Osteoblast (primary cell): ENCODE measurements at regions not wholly inside any gene's neighbourhood (a gene's known extent, or its start where the extent isn't known, plus 50 kb on each side); places are given as distances from the start of the nearest gene placed in this dataset.

Experiments
- DNase-seq: peaks from one replicate; pipeline ENCODE4 v3.0.0; 2011; ENCODE audit warnings: low spot score, mixed read lengths; ENCODE audit not compliant: insufficient read length; ENCODE audit errors: missing footprints
- H2AFZ ChIP-seq: 2 replicates; pipeline ENCODE4 v1.6.0; 2011; ENCODE audit warnings: mild to moderate bottlenecking, low read length
- H3K27ac ChIP-seq: 2 replicates; pipeline ENCODE4 v1.5.1; 2011; ENCODE audit warnings: mild to moderate bottlenecking, low read depth, low read length, moderate library complexity
- H3K27me3 ChIP-seq: 2 replicates; pipeline ENCODE4 v1.6.0; 2012; ENCODE audit warnings: mild to moderate bottlenecking, control low read depth, inconsistent platforms, low read length, moderate library complexity; ENCODE audit not compliant: insufficient read depth
- H3K36me3 ChIP-seq: 2 replicates; pipeline ENCODE4 v1.5.1; 2011; ENCODE audit warnings: mild to moderate bottlenecking, low read length, control low read depth, moderate library complexity; ENCODE audit not compliant: insufficient read depth
- H3K4me1 ChIP-seq: 2 replicates; pipeline ENCODE4 v1.5.1; 2011; ENCODE audit warnings: mild to moderate bottlenecking, low read length, control low read depth, moderate library complexity; ENCODE audit not compliant: insufficient read depth
- H3K4me2 ChIP-seq: 2 replicates; pipeline ENCODE4 v1.6.0; 2011; ENCODE audit warnings: mild to moderate bottlenecking, low read length; ENCODE audit not compliant: insufficient read depth
- H3K4me3 ChIP-seq: fragments of 200-600 bp; sonication (generic); 3 replicates; pipeline ENCODE4 v1.5.1; 2012; ENCODE audit warnings: mild to moderate bottlenecking, low read length, inconsistent platforms; ENCODE audit not compliant: insufficient read depth
- H3K79me2 ChIP-seq: 2 replicates; pipeline ENCODE4 v1.6.0; 2012; ENCODE audit warnings: mild to moderate bottlenecking, low read length, control low read depth, inconsistent platforms; ENCODE audit not compliant: insufficient read depth
- H3K9me3 ChIP-seq: 2 replicates; pipeline ENCODE4 v1.5.1; 2011; ENCODE audit warnings: low read depth, low read length, control low read depth
- H4K20me1 ChIP-seq: 2 replicates; pipeline ENCODE4 v1.6.0; 2012; ENCODE audit warnings: mild to moderate bottlenecking, low read length, control low read depth; ENCODE audit not compliant: insufficient read depth
- TF ChIP-seq, protein P1 (sequence below): IDR thresholded peaks from 2 replicates; pipeline ENCODE4 v1.5.1; 2011; ENCODE audit warnings: mild to moderate bottlenecking, low read depth, low read length, moderate library complexity; ENCODE audit errors: extremely low read depth

- no peaks in the 10 kb centered on the region for H4K20me1 ChIP-seq
- H3K4me2 ChIP-seq: no peak overlapping the region
- no peak overlapping the region for H3K4me3 ChIP-seq
- DNase-seq: no peak
- no peak overlapping the region for H2AFZ ChIP-seq
- no peaks in the 10 kb centered on the region for H3K79me2 ChIP-seq
- no peaks in the 10 kb centered on the region for H3K4me1 ChIP-seq
- H3K27ac ChIP-seq: no peak overlapping the region
- H3K9me3 ChIP-seq: no peaks in the 10 kb centered on the region
- no peaks in the 10 kb centered on the region for H3K27me3 ChIP-seq
- TF ChIP-seq, protein P1, sequence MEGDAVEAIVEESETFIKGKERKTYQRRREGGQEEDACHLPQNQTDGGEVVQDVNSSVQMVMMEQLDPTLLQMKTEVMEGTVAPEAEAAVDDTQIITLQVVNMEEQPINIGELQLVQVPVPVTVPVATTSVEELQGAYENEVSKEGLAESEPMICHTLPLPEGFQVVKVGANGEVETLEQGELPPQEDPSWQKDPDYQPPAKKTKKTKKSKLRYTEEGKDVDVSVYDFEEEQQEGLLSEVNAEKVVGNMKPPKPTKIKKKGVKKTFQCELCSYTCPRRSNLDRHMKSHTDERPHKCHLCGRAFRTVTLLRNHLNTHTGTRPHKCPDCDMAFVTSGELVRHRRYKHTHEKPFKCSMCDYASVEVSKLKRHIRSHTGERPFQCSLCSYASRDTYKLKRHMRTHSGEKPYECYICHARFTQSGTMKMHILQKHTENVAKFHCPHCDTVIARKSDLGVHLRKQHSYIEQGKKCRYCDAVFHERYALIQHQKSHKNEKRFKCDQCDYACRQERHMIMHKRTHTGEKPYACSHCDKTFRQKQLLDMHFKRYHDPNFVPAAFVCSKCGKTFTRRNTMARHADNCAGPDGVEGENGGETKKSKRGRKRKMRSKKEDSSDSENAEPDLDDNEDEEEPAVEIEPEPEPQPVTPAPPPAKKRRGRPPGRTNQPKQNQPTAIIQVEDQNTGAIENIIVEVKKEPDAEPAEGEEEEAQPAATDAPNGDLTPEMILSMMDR: no peak
- no peaks in the 10 kb centered on the region for H3K36me3 ChIP-seq
These were observed 587.3 kb upstream of the ROBO1 start for GRCh38 chr3:80355144-80355543.

DNA sequence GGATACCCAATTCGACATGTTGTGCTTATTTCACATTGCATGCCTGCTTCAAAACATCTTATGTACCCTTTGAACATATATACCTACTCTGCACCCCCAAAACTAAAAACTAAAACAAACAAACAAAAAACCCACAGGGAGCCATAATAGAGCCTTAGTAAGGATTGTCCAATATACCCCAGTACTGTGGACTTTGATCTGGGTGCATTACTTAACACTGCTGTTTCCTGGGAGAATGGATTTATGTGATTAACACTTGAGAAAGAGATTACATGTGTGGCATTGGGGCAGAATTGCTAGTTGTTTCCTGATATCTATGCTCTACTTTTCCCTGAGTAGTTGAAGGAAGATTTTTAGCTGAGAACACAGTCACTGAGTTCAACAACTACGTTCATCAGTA, 583.4 kb upstream of the ROBO1 start:
- Histone ChIP-seq H3K4me3 (no peak overlapping the region), H3K79me2 (no peaks in the 10 kb centered on the region), H3K36me3 (no peaks in the 10 kb centered on the region), H3K9me3 (no peaks in the 10 kb centered on the region), H3K27me3 (no peaks in the 10 kb centered on the region), H4K20me1 (no peaks in the 10 kb centered on the region), H3K4me2 (no peak overlapping the region), H3K27ac (no peak overlapping the region), H2AFZ (no peak overlapping the region), H3K4me1 (no peaks in the 10 kb centered on the region)
- TF ChIP-seq, protein P1: no peak
- no peak for DNase-seq

DNA sequence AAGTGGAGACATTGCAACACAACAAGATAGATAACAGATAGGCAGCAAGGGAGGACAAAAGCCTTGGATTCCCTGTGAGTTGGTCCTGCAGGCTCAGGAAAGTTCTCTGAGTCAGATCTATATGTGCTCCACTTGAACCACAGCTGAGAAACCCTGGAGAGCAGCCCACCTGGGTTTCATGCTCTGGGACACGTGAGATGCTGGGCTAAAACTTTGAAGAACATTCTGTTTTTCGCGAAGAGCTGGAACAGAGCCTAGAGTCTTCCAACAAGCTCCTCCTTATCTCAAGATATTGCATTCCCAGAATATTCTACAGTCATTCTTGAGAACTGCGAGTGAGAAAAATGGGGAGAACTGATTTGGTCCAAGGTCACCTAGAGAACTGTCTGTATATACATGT, 583.0 kb upstream of the ROBO1 start:
- Histone ChIP-seq H4K20me1 (no peaks in the 10 kb centered on the region), H3K36me3 (no peaks in the 10 kb centered on the region), H2AFZ (no peak overlapping the region), H3K27ac (no peak overlapping the region), H3K4me3 (no peak overlapping the region), H3K4me1 (no peaks in the 10 kb centered on the region), H3K4me2 (no peak overlapping the region), H3K27me3 (no peaks in the 10 kb centered on the region), H3K9me3 (no peaks in the 10 kb centered on the region), H3K79me2 (no peaks in the 10 kb centered on the region)
- TF ChIP-seq, protein P1: no peak
- DNase-seq: no peak

- peaks cover 3% of the 10 kb centered on the region for H3K9me3 ChIP-seq
- DNase-seq: no peak
- TF ChIP-seq, protein P1: no peak
These were observed 570.6 kb upstream of the ROBO1 start for GRCh38 chr3:80338366-80338765.

More at GRCh38 chr3:80338366-80338765, 570.6 kb upstream of the ROBO1 start:
- Histone ChIP-seq H3K4me2 (no peak overlapping the region), H2AFZ (no peak overlapping the region), H3K27ac (no peak overlapping the region), H3K4me3 (no peak overlapping the region), H3K36me3 (no peaks in the 10 kb centered on the region), H3K4me1 (no peaks in the 10 kb centered on the region), H4K20me1 (no peaks in the 10 kb centered on the region), H3K27me3 (no peaks in the 10 kb centered on the region), H3K79me2 (no peaks in the 10 kb centered on the region)
